T-helper 2 cell (primary cell): ENCODE measurements at regions not wholly inside any gene's neighbourhood (a gene's known extent, or its start where the extent isn't known, plus 50 kb on each side); places are given as distances from the start of the nearest gene placed in this dataset.
"Not testable (repeated sequence)": the region's sequence is repeated elsewhere in the genome, so short reads cannot be mapped to it uniquely, and the experiment has no call there.

Source experiments
- DNase-seq, 5 experiments: peaks; one replicate each; pipeline versions ENCODE4 v3.0.0 to v3.0.0-alpha.2; 2012 to 2022

GRCh38 chr5:111819028-111819427, 62.0 kb upstream of the NREP start:
- DNase-seq: not testable (repeated sequence)

DNA sequence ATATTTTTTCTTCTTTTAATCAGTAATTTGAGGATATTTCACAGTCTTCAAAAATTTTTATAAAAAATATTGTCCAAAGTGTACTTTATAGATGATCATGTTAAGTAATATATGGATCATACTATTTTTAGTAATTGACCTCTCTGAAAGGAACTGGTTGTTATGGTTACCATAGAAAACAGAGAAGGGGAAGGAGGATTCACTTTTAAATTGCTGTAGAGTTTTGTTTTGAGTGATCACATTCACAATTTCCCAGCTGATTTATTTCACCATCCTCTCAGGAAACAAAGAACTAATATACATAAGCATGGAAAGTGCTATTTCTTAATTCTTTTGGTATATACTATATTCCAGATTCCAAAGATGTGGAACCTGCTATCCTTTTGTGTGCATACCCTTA, 56.5 kb upstream of the NREP start:
- no peak for DNase-seq

- DNase-seq: no peak
Observed at GRCh38 chr5:111810112-111810511, 53.1 kb upstream of the NREP start.
